ENCODE measurements at regions not wholly inside any gene's neighbourhood (a gene's known extent, or its start where the extent isn't known, plus 50 kb on each side); places are given as distances from the start of the nearest gene placed in this dataset.
"Not testable (repeated sequence)": the region's sequence is repeated elsewhere in the genome, so short reads cannot be mapped to it uniquely, and the experiment has no call there.

- peak; percentile 80 for DNase-seq (ENCODE audit: low spot score)
These were observed 114.5 kb downstream of the ADRA2C start for GRCh38 chr4:3880615-3881120.

- DNase-seq (ENCODE audit: low spot score): peak; percentile 6
These were observed 116.2 kb downstream of the ADRA2C start for GRCh38 chr4:3882316-3882885.

DNA sequence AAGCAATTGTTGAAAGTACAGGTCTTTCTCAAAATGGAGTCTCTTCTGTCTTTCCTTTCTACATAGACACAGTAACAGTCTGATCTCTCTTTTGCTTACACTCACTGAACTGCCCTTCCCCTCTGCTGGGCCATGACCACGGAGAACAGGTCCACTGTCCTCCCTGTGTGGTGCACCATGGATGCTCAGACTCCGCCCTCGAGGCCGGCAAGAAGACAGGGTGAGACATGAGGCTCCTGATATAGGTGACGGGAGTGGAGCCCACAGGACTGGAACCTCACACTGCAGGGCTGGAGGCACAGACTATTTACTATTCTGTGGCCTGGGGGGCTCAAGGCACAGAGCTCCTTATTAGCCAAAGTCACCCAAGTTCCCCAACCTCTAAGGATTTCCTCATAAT, 118.1 kb downstream of the ADRA2C start:
- DNase-seq (ENCODE audit: low spot score): not testable (repeated sequence)

DNA sequence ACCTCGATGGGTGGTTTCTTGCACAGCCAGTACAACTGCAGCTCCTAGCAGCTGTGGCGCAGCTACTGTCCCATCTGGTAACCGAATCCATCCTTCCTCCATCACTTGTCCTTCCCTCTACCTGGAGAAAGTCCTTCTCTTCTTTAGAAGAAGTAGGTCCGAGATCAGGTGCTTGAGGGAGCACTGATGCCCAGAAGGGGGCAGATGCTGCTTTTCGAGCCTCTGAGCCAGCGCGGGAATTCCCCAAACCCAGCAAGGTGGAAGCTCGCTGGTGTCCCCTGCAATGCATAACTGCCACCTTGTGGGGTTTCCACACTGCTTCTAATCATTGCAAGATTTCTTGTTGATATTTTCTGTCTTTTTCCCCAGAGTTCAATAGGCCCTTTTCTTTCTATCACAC, 127.4 kb downstream of the ADRA2C start:
- not testable (repeated sequence) for DNase-seq (ENCODE audit: low spot score)

DNA sequence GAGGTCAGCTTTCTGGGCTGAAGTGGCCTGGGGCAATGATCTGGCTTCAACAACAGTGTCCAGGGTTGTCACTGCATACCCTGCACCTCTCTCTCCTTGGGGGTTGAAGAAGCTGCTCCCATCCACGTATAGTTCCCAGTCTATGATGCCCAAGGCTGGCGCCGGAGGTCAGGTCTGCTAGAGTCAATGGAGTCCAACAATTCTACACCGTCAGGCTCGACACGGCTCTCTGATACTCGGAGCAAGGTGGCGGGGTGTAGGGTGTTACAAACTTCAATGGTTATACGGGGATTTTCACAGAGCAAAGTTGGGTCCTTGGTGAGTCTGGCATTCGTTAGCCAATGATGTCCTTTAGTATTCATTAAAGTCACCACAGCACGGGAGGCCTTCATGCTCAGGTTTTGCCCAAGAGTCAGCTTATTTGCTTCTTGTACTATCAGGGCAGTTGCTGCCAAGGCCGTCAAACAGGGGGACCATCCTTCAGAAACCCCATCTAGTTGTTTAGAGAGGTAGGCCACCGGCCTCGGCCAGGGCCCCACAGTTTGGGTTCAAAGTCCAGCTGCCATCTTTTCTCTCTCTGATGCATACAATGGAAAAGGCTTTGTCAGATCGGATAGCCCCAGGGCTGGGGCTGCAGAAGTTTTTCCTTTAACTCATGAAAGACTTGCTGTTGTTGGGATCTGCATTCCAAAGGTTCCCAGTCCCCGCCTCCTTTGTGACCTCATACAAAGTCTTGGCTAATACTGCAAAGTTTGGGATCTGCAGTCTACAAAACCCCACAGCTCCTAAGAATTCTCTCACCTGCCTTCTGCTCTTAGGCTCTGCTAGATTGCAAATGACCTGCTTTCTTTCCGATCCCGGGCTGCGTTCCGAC, 128.1 kb downstream of the ADRA2C start:
- not testable (repeated sequence) for DNase-seq (ENCODE audit: low spot score)

- DNase-seq (ENCODE audit: low spot score): no peak
These were observed 130.3 kb downstream of the ADRA2C start for GRCh38 chr4:3896441-3896840.

GRCh38 chr4:3896871-3897578, 130.8 kb downstream of the ADRA2C start:
- DNase-seq (ENCODE audit: low spot score): not testable (repeated sequence)

GRCh38 chr4:3898098-3898497, 131.9 kb downstream of the ADRA2C start:
- no peak for DNase-seq (ENCODE audit: low spot score)

GRCh38 chr4:3898928-3899327, 132.7 kb downstream of the ADRA2C start:
- DNase-seq (ENCODE audit: low spot score): not testable (repeated sequence)

DNA sequence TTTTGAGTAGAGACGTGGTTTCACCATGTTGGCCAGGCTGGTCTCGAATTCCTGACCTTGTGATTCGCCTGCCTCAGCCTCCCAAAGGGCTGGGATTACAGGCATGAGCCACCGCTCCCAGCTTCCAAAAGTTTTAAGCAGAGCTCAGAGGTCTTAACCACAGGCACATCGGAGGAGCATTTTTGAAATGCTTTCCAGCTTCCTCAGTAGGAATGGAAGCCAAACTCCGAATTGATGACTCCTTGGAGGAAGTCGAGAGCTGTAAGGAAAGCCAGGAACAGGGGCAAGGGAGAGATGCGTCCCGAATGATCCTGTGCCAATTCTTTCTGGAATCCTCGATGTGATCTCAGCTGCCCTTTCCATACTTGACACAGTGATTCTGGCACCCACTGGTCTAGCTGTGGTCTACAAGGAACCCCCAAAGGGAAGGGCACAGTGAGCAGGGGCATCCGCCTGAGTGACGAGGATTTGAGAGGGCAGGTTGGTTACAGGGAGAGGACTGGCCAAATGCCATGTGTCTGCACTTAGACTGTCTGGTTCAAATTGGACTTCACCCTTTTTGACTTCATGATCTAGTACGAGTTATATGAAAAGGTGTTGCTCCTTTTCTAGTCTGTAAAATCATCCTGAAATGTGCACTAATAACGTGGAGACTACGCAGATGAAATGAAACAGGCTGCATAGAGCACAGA, 138.2 kb downstream of the ADRA2C start:
- peak; percentile 8 for DNase-seq (ENCODE audit: low spot score)

DNA sequence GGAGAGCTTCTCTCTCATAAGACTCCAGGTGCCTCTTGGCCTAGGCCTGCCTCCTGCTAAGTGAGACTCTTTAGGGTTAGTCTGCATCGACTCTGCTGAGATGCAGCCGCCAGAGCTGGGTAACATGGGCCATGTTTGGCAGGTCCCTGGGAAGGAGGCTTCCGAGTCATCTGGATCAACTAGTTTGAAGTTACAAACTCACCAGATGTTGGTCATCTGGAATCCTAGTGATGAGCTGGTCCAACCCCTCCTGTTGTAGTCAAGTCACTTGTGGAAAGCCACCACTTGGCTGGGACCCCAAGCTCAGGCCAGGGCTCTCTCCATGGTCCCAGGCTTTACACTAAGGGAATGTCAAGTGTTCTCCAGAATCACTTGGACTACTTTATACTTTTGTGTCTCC, 143.4 kb downstream of the ADRA2C start:
- peak; percentile 34 for DNase-seq (ENCODE audit: low spot score)

GRCh38 chr4:3910161-3910950, 144.2 kb downstream of the ADRA2C start:
- peak; percentile 20 for DNase-seq (ENCODE audit: low spot score)

DNA sequence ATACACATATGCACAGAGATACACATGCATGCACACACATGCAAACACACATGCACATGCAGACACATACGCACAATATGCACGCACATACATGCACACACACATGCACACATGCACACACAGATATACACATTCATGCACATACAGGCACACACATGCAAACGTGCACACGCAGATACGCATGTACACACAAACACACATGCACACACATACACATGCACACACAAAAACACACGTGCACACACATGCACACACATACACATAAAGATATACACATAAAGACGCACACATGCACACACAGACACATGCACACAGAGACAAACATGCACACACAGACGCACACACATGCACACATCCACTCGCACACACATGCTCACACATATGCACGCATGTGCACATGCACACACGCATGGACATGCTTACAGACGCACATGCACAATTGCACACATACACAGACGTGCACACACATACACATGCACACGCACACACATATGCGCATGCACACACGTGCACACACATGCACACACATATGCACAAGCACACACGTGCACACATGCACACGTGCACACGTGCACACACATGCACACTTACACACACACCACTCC, 145.2 kb downstream of the ADRA2C start:
- no peak for DNase-seq (ENCODE audit: low spot score)

GRCh38 chr4:3914511-3914910, 148.3 kb downstream of the ADRA2C start:
- DNase-seq (ENCODE audit: low spot score): peak; percentile 63

DNA sequence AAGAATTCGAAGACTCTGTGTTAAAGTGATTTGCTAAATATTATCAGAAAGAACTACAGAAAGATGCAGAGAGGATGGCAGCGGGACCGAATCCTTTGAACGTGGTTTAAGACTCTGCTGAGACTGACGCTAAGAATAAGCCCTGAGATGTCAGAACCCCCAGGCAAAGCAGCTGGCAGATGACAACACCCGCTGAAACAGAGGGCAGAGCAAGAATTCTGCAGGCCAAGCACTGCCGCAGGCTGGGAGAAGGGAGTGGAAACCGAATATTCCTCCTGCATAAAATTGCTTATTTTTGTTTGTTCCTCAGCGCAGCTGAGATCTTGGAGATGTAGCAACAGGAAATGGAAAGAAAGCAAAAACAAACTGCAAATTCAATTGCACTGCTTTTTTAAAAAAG, 153.3 kb downstream of the ADRA2C start:
- DNase-seq (ENCODE audit: low spot score): not testable (repeated sequence)

- DNase-seq (ENCODE audit: low spot score): not testable (repeated sequence)
These were observed 155.7 kb downstream of the ADRA2C start for GRCh38 chr4:3921902-3922301.

GRCh38 chr4:3925841-3926240, 159.7 kb downstream of the ADRA2C start:
- not testable (repeated sequence) for DNase-seq (ENCODE audit: low spot score)

- not testable (repeated sequence) for DNase-seq (ENCODE audit: low spot score)
These were observed 160.1 kb downstream of the ADRA2C start for GRCh38 chr4:3926271-3926670.

DNA sequence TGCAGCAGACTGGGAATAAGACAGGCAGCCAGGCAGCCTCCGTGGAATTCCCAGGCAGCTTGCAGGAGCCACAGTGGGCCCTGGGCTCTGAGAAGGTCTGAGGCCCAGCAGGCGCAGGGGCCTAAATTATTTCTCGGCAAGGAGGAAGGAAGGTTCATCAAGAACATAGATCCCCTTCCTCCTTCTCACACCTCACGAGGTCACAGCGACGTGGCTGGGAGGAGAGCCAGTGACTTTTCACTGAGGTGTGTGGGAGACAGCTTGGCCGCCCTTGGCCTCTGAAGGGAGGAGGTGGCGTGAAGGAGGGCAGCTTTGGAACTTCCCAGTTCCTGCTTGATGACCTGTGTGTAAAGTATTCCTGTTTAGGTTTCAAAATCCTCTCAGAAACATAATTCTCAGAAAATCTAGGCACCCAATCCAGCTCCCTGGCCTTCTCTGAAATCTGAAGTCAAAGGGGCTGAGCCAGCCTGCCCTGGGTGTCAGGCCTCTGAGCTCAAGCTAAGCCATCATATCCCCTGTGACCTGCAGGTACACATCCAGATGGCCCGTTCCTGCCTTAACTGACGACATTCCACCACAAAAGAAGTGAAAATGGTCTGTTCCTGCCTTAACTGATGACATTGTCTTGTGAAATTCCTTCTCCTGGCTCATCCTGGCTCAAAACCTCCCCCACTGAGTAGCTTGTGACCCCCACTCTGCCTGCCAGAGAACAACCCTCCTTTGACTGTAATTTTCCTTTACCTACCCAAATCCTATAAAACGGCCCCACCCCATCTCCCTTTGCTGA, 161.0 kb downstream of the ADRA2C start:
- DNase-seq (ENCODE audit: low spot score): not testable (repeated sequence)

- DNase-seq (ENCODE audit: low spot score): not testable (repeated sequence)
These were observed 163.2 kb downstream of the ADRA2C start for GRCh38 chr4:3929431-3929830.

Data from AG20443 (cell line).